ENCODE measurements at regions not wholly inside any gene's neighbourhood (a gene's known extent, or its start where the extent isn't known, plus 50 kb on each side); places are given as distances from the start of the nearest gene placed in this dataset.

- no peak overlapping the region for H3K4me3 ChIP-seq (ENCODE audit: low read length)
- no peak for TF ChIP-seq CTCF (conservative IDR thresholded peaks at IDR 0.05; ENCODE audit: low read length)
- DNase-seq (ENCODE audit: low read depth), result no peak
Observed at GRCh38 chr2:129002751-129003150, 684.1 kb upstream of the HS6ST1 start.

- H3K4me3 ChIP-seq (ENCODE audit: low read length), result no peak overlapping the region
- no peak for DNase-seq (ENCODE audit: low read depth)
- TF ChIP-seq CTCF (conservative IDR thresholded peaks at IDR 0.05; ENCODE audit: low read length), result no peak
Observed at GRCh38 chr2:129004485-129004884, 685.8 kb upstream of the HS6ST1 start.

GRCh38 chr2:129004940-129005490 is 686.3 kb upstream of the HS6ST1 start:
- no peak for DNase-seq (ENCODE audit: low read depth)
- H3K4me3 ChIP-seq (ENCODE audit: low read length), result no peak overlapping the region
- no peak for TF ChIP-seq CTCF (conservative IDR thresholded peaks at IDR 0.05; ENCODE audit: low read length)

GRCh38 chr2:129006135-129006886 is 687.6 kb upstream of the HS6ST1 start:
- no peak for TF ChIP-seq CTCF (conservative IDR thresholded peaks at IDR 0.05; ENCODE audit: low read length)
- no peak overlapping the region for H3K4me3 ChIP-seq (ENCODE audit: low read length)
- DNase-seq (ENCODE audit: low read depth), result no peak

GRCh38 chr2:129006901-129007300 is 688.2 kb upstream of the HS6ST1 start:
- H3K4me3 ChIP-seq (ENCODE audit: low read length), result no peak overlapping the region
- TF ChIP-seq CTCF (conservative IDR thresholded peaks at IDR 0.05; ENCODE audit: low read length), result no peak
- no peak for DNase-seq (ENCODE audit: low read depth)

GRCh38 chr2:129008055-129008880 is 689.6 kb upstream of the HS6ST1 start:
- TF ChIP-seq CTCF (conservative IDR thresholded peaks at IDR 0.05; ENCODE audit: low read length), result no peak
- no peak for DNase-seq (ENCODE audit: low read depth)
- no peak overlapping the region for H3K4me3 ChIP-seq (ENCODE audit: low read length)

All from AG10803 (cell line).